CD14-positive monocyte (primary cell): ENCODE measurements at regions not wholly inside any gene's neighbourhood (a gene's known extent, or its start where the extent isn't known, plus 50 kb on each side); places are given as distances from the start of the nearest gene placed in this dataset.

ENCODE experiments used
- DNase-seq, 3 donors: peaks; one replicate each; pipeline ENCODE4 v3.0.0-alpha.2; 2011 to 2022
- H2AFZ ChIP-seq: 2 replicates; pipeline ENCODE4 v1.6.0; 2012; ENCODE audit warnings: mild to moderate bottlenecking, low read depth, low read length, inconsistent platforms; ENCODE audit not compliant: insufficient read depth, poor library complexity, severe bottlenecking
- H3K27ac ChIP-seq, 2 donors: 1 replicate in 1 of 2; 2 replicates in 1 of 2; pipeline ENCODE4 v1.5.1; 2012 to 2013; ENCODE audit warnings: low read length in 2 of 2, control low read depth in 1 of 2, inconsistent platforms in 1 of 2, low read depth in 1 of 2, mild to moderate bottlenecking in 1 of 2
- H3K27me3 ChIP-seq, 2 donors: one replicate each; pipeline versions ENCODE4 v1.6.0 to v1.6.1; 2011 to 2013; ENCODE audit warnings: low read length in 2 of 2; ENCODE audit not compliant: control insufficient read depth in 2 of 2, insufficient read depth in 2 of 2
- H3K36me3 ChIP-seq, 2 donors: replicated peaks in 1 of 2; 1 replicate in 1 of 2; 2 replicates in 1 of 2; pipeline versions ENCODE4 v1.5.1 to v1.6.1; 2012 to 2013; ENCODE audit warnings: low read length in 2 of 2, control low read depth in 1 of 2, inconsistent platforms in 1 of 2, mild to moderate bottlenecking in 1 of 2; ENCODE audit not compliant: insufficient read depth in 2 of 2, control insufficient read depth in 1 of 2
- H3K4me1 ChIP-seq, 2 donors: 1 replicate in 1 of 2; 2 replicates in 1 of 2; pipeline versions ENCODE4 v1.5.1 to v1.6.1; 2012 to 2013; ENCODE audit warnings: low read length in 2 of 2, control low read depth in 1 of 2, inconsistent platforms in 1 of 2, mild to moderate bottlenecking in 1 of 2, moderate library complexity in 1 of 2; ENCODE audit not compliant: insufficient read depth in 2 of 2, control insufficient read depth in 1 of 2
- H3K4me2 ChIP-seq: replicated peaks from 2 replicates; pipeline ENCODE3; 2012; ENCODE audit warnings: low read length, moderate library complexity, mild to moderate bottlenecking; ENCODE audit not compliant: poor library complexity, severe bottlenecking; ENCODE audit errors: extremely low read depth
- H3K4me3 ChIP-seq, 3 experiments: fragments of 200-600 bp in 1 of 3; sonication (generic) in 1 of 3; replicated peaks in 1 of 3; 1 replicate in 2 of 3; 2 replicates in 1 of 3; pipeline ENCODE4 v1.5.1; 2011 to 2013; ENCODE audit warnings: low read length in 3 of 3, mild to moderate bottlenecking in 3 of 3, control low read depth in 2 of 3, low read depth in 2 of 3, inconsistent platforms in 1 of 3, moderate library complexity in 1 of 3
- H3K79me2 ChIP-seq: 2 replicates; pipeline ENCODE4 v1.6.0; 2012; ENCODE audit warnings: mild to moderate bottlenecking, control low read depth, inconsistent platforms, low read length, moderate library complexity; ENCODE audit not compliant: insufficient read depth
- H3K9ac ChIP-seq: 2 replicates; pipeline ENCODE4 v1.6.0; 2017; ENCODE audit warnings: low read length, mild to moderate bottlenecking; ENCODE audit not compliant: insufficient read depth, poor library complexity, severe bottlenecking
- H3K9me3 ChIP-seq, 2 donors: replicated peaks in 1 of 2; 1 replicate in 1 of 2; 2 replicates in 1 of 2; pipeline versions ENCODE4 v1.5.1 to v1.6.1; 2012 to 2013; ENCODE audit warnings: low read length in 2 of 2, control low read depth in 1 of 2; ENCODE audit not compliant: control insufficient read depth in 1 of 2, insufficient read depth in 1 of 2
- H4K20me1 ChIP-seq: 2 replicates; pipeline ENCODE4 v1.6.0; 2012; ENCODE audit warnings: mild to moderate bottlenecking, low read length, control low read depth, moderate library complexity; ENCODE audit not compliant: insufficient read depth
- H3K27ac Mint-ChIP-seq, 7 donors: one replicate each; pipeline ENCODE4 v1.8.0; 2020; ENCODE audit warnings: mild to moderate bottlenecking in 7 of 7, mixed read lengths in 7 of 7, moderate library complexity in 6 of 7, inconsistent platforms in 2 of 7
- H3K27me3 Mint-ChIP-seq, 3 donors: one replicate each; pipeline ENCODE4 v1.8.0; 2021 to 2022; ENCODE audit warnings: low read depth in 3 of 3, mild to moderate bottlenecking in 3 of 3, mixed read lengths in 3 of 3, moderate library complexity in 3 of 3, inconsistent platforms in 1 of 3
- H3K36me3 Mint-ChIP-seq, 2 donors: one replicate each; pipeline ENCODE4 v1.8.0; 2020; ENCODE audit warnings: mixed read lengths in 2 of 2, inconsistent platforms in 1 of 2, mild to moderate bottlenecking in 1 of 2
- H3K4me1 Mint-ChIP-seq: one replicate; pipeline ENCODE4 v1.8.0; 2020; ENCODE audit warnings: mild to moderate bottlenecking, mixed read lengths
- H3K4me3 Mint-ChIP-seq, 2 donors: one replicate each; pipeline ENCODE4 v1.8.0; 2020; ENCODE audit warnings: mild to moderate bottlenecking in 2 of 2, mixed read lengths in 2 of 2, moderate library complexity in 1 of 2
- H3K9me3 Mint-ChIP-seq, 7 donors: one replicate each; pipeline ENCODE4 v1.8.0; 2020 to 2022; ENCODE audit warnings: mixed read lengths in 7 of 7, mild to moderate bottlenecking in 6 of 7, moderate library complexity in 6 of 7, inconsistent platforms in 2 of 7
- WGBS: methylation state at CpG from one replicate; pipeline ENCODE4 v1.1.5; 2013; ENCODE audit warnings: missing lambda C conversion rate; ENCODE audit not compliant: insufficient coverage; 5-methylcytosine and 5-hydroxymethylcytosine counted together
- intact Hi-C, 2 donors: fragments of 100-400 bp; cut with micrococcal nuclease; formaldehyde crosslinking; loops; one replicate each; pipeline versions ENCODE4 v1.15.0 to v1.15.1; 2023
- TF ChIP-seq, protein P1 (sequence below): fragments of 200-600 bp; IDR thresholded peaks from one replicate; pipeline ENCODE4 v1.8.0; 2022; ENCODE audit warnings: antibody characterized with exemption, mild to moderate bottlenecking

DNA sequence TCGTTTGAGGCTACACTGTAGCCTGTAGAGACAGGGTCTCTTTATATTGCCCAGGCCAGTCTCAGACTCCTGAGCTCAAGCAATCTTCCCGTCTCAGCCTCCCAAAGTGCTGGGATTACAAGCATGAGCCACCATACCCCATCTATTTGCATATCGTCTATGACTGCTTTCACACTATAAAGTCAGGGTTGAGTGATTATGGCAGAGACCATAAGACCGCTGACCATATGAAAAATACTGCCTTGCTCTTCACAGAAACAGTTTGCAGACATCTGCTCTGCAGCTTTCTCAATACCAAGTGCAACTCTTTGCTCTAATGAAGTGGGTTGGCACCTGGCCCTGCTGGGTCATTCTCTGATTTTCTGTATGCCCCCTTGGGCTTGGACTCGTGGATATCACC is 79.5 kb upstream of the PAK5 start:
- Mint-ChIP-seq H3K4me1 (peaks cover 26% of the 10 kb centered on the region), H3K27me3 (peaks cover under 1 to 4% (median 3%) of the 10 kb centered on the region in 3 donors), H3K9me3 (no peaks in the 10 kb centered on the region), H3K4me3 (no peak overlapping the region), H3K27ac (no peak overlapping the region), H3K36me3 (no peaks in the 10 kb centered on the region)
- WGBS: 80% methylated on average over 1 of the region's 5 CpGs
- TF ChIP-seq, protein P1, sequence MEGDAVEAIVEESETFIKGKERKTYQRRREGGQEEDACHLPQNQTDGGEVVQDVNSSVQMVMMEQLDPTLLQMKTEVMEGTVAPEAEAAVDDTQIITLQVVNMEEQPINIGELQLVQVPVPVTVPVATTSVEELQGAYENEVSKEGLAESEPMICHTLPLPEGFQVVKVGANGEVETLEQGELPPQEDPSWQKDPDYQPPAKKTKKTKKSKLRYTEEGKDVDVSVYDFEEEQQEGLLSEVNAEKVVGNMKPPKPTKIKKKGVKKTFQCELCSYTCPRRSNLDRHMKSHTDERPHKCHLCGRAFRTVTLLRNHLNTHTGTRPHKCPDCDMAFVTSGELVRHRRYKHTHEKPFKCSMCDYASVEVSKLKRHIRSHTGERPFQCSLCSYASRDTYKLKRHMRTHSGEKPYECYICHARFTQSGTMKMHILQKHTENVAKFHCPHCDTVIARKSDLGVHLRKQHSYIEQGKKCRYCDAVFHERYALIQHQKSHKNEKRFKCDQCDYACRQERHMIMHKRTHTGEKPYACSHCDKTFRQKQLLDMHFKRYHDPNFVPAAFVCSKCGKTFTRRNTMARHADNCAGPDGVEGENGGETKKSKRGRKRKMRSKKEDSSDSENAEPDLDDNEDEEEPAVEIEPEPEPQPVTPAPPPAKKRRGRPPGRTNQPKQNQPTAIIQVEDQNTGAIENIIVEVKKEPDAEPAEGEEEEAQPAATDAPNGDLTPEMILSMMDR: no peak
- Histone ChIP-seq H3K36me3 (no peaks in the 10 kb centered on the region), H2AFZ (no peak overlapping the region), H3K27ac (no peak overlapping the region), H3K9me3 (no peaks in the 10 kb centered on the region), H3K9ac (no peak overlapping the region), H3K4me3 (no peak overlapping the region), H3K79me2 (no peaks in the 10 kb centered on the region), H3K27me3 (no peaks in the 10 kb centered on the region), H3K4me2 (no peak overlapping the region), H4K20me1 (no peaks in the 10 kb centered on the region), H3K4me1 (peaks cover 19 to 22% of the 10 kb centered on the region in 2 donors)
- no peak for DNase-seq
- intact Hi-C loops: loop anchor here in 1 of 2 donors (10.0 kb wide), 1 partner anchor 514 kb away; no protein-coding TSS in a partner anchor

DNA sequence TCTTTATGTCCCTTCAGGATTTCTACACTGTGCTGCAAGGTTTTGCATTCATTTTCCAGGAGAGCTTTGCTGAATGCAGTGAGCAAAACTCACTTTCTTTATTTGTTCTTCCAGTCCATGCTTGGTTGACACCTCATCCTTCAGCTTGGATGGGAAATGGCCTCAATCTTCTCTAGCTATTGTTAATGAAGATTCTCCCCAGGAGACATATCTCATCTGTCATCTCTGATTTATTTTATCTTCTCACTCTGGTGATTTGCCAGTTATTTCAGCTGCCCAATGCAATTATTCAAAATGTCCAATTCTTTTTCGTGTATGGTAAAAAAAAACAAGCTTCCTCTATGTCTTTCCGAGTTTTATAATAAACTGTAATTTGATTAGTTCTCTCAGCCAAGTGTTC is 77.9 kb upstream of the PAK5 start:
- Mint-ChIP-seq H3K4me3 (no peak overlapping the region), H3K36me3 (no peaks in the 10 kb centered on the region), H3K27ac (no peak overlapping the region), H3K27me3 (peaks cover 2 to 4% (median 4%) of the 10 kb centered on the region in 3 donors), H3K9me3 (no peaks in the 10 kb centered on the region), H3K4me1 (peaks cover 26% of the 10 kb centered on the region)
- Histone ChIP-seq H4K20me1 (no peaks in the 10 kb centered on the region), H3K9me3 (no peaks in the 10 kb centered on the region), H3K27me3 (peaks cover 0 to 3% of the 10 kb centered on the region in 2 donors), H3K79me2 (no peaks in the 10 kb centered on the region), H3K4me2 (no peak overlapping the region), H3K4me3 (no peak overlapping the region), H3K36me3 (no peaks in the 10 kb centered on the region), H2AFZ (no peak overlapping the region), H3K9ac (no peak overlapping the region), H3K27ac (no peak overlapping the region), H3K4me1 (peaks cover 19 to 22% of the 10 kb centered on the region in 2 donors)
- TF ChIP-seq, protein P1: no peak
- WGBS: 86% methylated on average over 1 of the region's 2 CpGs
- intact Hi-C loops: loop anchor here in 1 of 2 donors (10.0 kb wide), 1 partner anchor 512 kb away; no protein-coding TSS in a partner anchor
- no peak for DNase-seq
